Endometrium (tissue), 2 donors: ENCODE measurements at regions not wholly inside any gene's neighbourhood (a gene's known extent, or its start where the extent isn't known, plus 50 kb on each side); places are given as distances from the start of the nearest gene placed in this dataset.
"Not testable (repeated sequence)": the region's sequence is repeated elsewhere in the genome, so short reads cannot be mapped to it uniquely, and the experiment has no call there.

ENCODE experiments used
- FAIRE-seq: peaks from 2 replicates; lab custom pipeline; 2012; peaks lifted over from hg19 to GRCh38; lab: Jason Lieb, UNC
- donor health status: control.
- donor health status: control.

GRCh38 chr3:31101285-31101684, 206.8 kb upstream of the GADL1 start:
- FAIRE-seq = not testable (repeated sequence)

DNA sequence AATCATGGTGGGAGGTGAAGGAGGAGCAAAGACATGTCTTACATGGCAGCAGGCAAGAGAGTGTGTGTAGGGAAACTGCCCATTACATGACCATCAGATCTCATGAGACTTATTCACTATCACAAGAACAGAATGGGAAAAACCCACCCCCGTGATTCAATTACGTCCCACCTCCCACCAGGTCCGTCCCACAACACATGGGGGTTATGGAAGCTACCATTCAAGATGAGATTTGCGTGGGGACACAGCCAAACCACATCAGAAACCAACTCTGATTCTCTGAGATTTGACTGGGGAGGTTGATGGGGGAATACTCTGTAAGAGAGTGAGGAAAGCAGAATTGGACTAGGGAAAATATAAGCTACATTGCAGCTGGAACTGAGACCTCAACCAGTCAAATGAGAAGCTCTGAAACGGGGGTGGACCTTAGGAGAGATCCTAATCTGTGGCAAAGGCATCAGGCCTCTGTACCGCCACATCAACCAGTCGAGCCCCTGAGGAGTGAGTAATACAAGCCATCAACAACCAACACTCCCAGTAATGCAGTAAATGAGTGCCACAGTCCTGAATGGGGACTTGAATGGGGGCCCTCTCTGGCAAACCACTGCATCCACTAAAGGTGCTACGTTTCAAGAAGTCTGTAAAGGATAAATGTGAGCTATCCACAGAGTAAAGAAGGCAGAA, 207.9 kb upstream of the GADL1 start:
- no peak for FAIRE-seq

DNA sequence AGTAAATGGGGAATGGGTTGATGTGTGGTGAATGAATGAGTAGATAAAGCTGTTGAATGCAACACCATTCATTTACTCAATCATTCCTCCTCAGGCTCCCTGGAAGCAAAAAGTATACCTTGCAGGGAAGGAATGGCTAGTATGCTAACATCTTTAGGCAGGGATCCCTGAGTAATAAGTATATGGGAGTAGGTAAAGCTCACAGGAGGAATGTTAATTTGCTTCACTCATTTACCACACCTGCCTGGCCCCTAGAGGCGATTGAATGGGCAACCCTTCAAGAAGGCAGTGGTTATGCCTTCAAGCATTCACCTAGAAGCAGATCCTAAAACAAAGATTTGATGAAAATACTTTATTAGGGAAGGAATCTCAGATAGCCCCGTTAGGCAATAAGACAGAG, 208.7 kb upstream of the GADL1 start:
- no peak for FAIRE-seq

- no peak for FAIRE-seq
Observed at GRCh38 chr3:31103623-31104180, 209.2 kb upstream of the GADL1 start.

DNA sequence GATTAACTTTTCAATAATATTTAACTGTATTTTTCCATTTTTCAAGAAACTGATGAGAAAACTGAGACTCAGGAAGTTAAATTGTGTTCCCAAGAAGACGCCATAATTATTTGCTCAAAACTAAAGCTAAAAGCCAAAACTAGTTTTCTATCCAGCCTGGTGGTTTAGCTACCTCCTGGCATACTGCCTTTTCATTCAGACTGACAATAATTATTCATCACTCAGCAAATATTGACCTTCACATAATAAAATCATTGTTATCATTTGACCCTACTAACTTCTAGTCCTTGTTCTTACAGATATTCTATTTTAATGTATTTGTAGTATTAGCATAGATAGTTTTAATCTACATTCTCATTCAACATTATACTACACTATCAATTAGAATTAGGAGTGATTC, 210.6 kb upstream of the GADL1 start:
- no peak for FAIRE-seq

DNA sequence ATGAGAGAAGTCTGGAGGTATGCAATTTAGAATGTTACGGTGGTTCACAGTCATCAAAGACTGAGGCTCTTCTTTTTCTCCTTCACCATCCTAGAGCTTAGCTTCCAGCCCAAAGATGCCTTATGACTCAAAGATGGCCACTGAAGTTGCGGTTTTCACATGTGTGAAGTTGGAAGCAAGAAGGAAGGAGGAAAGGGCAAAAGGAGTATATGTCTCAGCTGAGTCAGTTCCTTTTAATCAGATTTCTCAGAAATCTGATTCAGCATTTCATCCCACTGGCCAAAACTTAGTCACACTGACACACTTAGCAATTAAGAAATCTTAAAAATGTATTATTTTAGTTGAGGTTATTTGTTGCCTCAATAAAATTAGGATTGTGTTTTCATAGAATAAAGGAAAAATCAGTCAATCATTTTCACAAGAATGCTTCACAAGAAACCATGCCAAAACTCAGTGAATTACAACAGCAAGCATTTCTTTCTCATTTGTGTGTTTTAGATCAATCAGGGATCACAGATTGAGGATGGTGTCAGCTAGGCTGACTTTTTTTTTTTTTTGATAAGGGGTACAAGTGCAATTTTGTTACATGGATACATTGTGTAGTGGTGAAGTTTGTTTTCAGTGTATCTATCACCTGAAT, 211.1 kb upstream of the GADL1 start:
- peak; percentile 43 for FAIRE-seq

DNA sequence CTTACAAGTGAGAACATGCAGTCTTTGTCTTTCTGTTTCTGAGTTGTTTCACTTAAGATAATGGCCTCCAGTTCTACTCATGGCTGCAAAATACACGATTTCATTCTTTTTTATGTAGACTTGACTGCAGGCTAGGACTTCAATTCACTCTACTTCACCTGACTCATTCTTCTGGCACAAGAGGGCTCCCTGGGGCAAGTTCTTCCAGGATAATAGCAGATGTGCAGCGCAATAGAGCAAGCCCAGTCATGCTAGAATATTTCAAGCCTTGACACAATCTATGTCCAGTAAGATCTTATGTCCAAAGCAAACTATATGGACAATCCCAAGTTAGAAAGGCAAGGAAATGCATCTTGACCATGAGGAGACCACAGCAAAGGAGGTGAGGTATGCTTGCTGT, 211.7 kb upstream of the GADL1 start:
- FAIRE-seq = no peak

DNA sequence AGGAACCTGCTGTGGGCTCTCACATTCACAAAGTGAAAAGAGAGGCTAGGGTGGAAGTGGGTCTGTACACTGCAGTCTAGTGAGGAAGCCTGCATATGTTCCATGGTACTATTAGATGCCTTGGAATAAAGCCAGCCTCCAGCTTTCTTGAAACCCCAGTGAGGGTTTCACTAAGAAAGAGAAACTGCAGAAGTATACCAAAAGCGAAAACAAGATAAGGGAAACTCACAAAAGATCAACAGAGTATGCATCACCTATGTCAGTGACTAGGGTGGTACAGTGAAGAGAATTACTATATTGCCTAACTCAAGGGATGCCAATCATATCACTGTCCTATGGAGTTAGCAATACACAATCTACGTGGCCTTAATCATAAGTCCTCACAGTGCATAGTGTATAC, 212.5 kb upstream of the GADL1 start:
- FAIRE-seq = no peak

- no peak for FAIRE-seq
Observed at GRCh38 chr3:31114929-31115283, 220.4 kb upstream of the GADL1 start.

GRCh38 chr3:31115531-31115930, 221.1 kb upstream of the GADL1 start:
- FAIRE-seq = not testable (repeated sequence)

GRCh38 chr3:31116651-31117050, 222.2 kb upstream of the GADL1 start:
- FAIRE-seq = no peak

DNA sequence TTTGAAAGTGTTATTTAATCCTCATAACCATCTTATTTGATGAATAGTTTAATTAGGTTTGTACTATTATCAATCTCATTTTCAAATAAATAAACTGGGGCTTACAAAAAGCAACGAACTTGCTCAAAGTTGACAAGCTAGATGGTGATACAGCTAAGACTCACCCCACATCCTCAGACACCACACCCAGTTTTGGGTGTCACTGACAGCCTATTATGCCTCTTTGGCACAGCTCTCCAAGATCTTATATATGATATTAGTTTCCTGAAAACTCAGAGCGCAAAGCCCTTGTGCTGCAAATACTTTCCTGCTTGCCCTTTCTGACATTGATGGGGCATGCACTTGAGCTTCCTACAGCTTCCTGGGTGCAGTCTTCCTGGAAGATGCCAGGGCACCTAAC, 223.4 kb upstream of the GADL1 start:
- FAIRE-seq = no peak

DNA sequence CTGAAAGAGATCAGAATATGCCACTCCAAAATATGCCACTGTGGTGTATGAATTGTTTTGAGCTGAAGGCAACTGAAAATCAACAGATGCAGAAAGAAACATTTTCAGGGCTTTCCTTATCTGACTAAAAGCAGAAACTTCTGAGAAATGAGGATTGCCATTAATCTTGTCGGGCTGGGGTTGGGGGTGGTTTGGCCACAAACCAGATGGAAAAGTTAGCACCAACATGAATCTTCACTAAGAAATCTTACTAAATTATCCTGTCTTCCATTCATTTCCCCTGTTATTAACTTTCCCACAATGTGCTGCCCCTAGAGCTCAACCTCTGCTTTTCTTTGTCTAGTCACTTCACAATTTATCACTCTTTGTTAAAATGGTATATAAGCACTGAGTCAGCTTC, 229.9 kb upstream of the GADL1 start:
- FAIRE-seq = no peak

DNA sequence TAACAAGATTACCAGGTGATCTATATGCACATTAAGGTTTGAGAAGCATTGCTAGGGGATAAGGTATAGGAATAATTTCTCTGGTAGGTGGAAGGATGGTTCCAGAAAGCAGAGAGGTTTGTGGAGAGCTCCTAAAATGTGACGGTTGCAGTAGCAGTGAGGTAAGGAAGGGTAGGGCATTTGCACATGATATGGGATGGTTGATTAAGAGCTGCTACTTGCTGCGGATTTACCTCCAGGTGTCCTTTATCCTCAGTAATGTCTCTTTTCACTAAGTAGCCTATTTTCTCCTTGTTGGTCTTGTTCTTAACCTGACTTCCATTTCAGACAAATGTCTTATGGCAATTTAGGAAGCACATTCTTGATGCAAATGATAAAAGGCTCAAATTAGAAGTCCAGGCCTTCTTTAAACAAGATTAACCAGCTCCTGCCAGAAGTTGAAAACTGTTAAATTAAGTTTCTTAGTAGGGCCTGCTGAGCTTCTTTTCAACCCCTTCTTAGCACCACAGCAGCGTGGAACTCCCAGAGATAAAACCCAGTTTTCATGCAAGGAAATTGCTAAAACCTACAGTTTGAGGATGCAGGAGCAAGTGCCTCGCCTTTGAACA, 231.1 kb upstream of the GADL1 start:
- no peak for FAIRE-seq

GRCh38 chr3:31129241-31129640, 234.8 kb upstream of the GADL1 start:
- no peak for FAIRE-seq

DNA sequence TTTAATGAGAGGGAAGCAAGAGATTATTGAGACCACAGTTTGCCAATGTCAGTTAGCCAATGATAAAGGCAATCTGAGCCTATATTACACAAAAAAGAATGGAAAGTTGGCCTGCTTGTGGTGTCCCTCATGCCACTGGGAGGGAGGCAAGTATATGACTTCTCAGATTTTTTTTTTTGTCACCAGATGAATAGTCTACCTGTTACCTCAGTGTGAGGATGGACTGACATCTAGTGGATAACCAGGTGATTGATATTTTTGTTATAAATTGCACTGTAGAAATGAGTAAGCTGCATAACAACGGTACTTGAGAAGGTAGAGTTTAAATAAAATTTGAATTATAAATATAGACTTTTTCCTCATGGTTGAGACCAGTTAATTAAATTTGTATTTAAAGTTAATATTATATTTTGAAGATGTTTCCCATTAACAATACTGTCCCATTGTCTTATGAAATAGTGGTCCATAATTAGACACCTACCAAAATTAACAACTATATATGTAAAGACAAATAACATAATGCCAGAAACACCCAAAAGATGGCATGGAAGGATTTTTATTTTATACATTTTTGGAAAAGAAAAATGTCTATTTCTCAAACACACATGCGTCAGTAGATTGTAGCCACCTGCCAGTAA, 237.8 kb upstream of the GADL1 start:
- FAIRE-seq = peak; percentile 64

- no peak for FAIRE-seq
Observed at GRCh38 chr3:31133541-31133940, 239.1 kb upstream of the GADL1 start.

GRCh38 chr3:31135546-31135945, 241.1 kb upstream of the GADL1 start:
- no peak for FAIRE-seq

DNA sequence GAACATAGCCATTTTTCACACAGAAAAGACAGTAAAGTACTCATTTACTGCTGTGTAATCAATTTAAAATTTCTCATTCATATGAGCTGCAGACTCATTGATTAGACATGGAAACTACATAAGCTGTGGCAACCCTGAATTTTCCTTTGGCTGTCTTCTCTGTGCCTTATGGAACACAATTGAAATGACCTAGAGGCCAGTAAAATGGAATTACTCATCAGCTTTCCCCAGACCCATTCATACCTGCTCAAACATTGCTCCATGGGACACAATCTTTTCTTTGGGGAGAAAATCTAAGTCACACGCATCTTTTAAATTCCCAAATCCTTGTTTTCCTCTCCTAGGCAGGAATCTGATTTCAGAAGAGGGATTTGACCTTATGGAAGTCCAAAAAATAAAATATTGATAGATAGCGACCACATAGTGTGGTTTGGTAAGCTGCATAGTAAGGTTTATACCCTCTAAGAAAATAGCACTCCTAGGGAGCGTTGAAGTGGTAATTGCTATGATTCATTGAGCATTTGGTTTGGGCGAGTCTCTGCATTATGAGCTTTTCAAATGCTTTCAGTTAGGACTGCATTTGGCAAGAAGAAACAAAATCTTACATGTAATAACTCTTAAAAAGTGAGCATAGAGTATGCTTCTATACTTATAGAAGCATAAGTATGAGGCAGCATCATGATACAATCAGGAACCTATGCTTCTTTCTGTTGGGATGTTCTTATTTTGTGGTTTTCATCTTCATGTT, 243.4 kb upstream of the GADL1 start:
- FAIRE-seq = no peak

GRCh38 chr3:31140470-31140869, 246.0 kb upstream of the GADL1 start:
- no peak for FAIRE-seq

DNA sequence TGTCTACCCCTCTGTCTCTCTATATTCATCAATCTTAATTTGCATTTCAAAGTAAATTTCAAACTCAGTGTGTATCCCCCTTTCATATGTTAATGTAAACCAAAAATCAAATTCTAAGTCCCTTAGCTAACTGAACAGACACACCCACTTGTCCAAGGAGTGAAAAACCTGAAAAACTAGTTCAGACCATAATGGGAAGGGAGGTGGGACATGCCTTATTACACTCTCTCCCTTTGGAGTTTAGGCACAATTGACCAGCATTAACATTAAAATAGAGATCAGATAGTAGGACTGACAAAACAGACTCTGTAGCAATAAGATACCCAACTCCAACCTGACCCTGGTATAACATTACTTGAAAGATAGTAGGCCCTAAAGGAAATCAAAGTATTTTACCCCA, 247.7 kb upstream of the GADL1 start:
- FAIRE-seq = no peak

DNA sequence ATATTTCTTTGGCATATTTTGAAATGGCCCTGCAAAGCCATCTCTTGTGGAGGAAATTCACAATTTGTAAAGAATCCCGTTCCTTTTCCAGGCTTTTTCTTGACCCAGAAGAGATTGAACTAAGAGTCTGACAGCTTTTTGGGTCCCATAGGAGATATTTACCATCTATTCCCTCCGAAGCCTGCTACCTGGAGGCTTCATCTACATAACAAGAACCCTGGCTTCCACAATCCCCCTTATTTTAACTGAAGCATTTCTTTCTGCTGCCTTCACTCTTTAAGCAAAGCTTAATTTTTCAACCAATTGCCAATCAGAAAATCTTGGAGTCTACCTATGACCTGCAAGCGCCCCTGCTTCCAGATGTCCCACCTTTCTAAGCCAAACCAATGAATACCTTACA, 248.1 kb upstream of the GADL1 start:
- no peak for FAIRE-seq
